GM18499 (cell line): ENCODE measurements at regions not wholly inside any gene's neighbourhood (a gene's known extent, or its start where the extent isn't known, plus 50 kb on each side); places are given as distances from the start of the nearest gene placed in this dataset.
"Not testable (repeated sequence)": the region's sequence is repeated elsewhere in the genome, so short reads cannot be mapped to it uniquely, and the experiment has no call there.

Experiments
- ATAC-seq: cut with Tn5 transposase; IDR thresholded peaks from one replicate; pipeline ENCODE4 v1.9.1; 2021; ENCODE audit warnings: moderate number of reproducible peaks; ENCODE audit not compliant: insufficient read depth, unreplicated experiment

DNA sequence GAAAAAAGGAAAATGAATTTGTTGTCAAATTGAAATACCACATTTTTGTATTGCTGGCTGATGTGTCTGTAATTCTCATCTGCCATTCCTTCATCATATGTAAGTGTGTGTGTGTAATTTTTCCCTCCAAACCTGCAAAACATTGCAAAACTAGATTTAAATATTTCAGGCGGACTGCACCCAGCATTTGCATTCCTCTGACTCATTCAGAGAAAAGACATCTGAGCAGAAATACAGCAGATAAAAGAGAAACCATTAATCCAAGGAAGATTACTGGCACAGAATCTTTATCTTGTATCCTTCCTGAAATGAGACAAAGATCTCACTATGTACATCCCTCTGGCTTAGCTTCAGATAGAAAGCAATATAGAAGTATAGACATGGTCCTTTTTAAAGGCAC lies 275.3 kb downstream of the TMEM38B start:
- no peak for ATAC-seq

DNA sequence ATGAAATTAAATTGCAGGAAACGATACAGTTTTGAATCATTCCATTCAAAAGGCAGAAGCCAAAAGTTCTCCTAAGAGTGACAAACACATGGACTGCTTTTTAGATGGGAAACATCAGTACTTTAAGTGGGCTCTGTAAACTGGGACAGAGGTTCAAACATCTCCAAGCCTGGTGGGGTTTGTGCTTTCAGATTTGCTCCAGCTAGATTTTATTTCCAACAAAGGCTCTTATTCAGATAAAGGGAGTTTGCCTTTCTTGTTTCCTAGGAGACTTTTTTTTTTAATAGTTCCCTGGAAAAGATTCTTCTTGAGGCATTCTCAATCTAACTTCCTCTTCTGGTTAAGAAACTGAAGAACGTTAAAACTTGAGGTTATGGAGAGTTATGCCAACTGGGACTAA lies 277.6 kb downstream of the TMEM38B start:
- no peak for ATAC-seq

DNA sequence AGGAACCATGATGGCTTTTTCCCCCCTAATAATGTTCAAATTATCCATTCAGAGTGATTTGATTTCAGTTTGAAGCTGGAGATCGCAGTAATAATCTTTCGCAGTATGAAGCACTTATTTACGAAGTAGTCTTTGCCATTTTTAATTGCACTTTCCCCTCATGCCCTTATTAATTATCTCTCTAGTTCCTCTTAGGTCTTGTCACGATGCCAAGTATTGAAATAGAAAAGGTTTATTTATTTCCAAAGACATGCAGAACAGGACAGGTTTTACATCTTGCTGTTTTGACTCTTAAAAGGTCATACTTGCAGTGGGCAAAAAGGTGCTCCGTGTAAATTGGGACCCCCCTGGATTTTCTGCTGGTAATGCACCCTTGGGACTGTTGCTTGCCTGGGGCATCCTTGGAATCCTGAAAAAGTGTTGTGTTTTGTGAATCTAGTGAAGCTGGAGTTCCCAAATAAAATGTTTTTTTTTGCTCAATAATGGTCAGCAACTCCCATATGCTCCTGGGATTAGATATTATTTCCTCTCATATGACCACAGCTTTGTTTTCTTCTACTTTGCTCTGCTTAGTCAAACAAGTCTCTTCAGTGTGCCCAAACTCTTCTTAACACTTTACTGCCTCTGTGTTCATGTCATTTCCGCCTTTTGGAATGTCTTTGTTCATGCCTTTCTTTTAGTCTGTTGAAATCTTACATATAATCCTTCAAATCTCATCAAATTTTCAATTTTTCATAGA lies 278.3 kb downstream of the TMEM38B start:
- no peak for ATAC-seq

DNA sequence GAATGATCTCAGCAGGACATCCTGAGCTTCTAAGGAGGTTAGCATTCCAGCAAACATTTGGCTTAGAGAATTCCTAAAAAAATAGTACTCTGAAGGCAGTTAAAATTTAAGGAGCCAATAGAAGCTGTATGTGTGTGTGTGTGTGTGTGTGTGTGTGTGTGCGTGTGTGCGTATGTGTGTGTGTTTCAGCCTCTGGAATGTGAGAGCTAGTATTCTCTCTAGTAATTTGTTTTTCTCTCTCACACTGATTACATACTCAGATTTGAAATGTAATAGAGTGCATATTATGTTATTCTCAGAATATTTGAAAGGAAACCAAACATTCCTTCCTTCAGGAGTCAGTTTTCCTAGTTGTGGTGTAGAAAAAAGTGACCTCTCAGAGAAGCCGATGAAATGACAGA lies 279.6 kb downstream of the TMEM38B start:
- no peak for ATAC-seq

DNA sequence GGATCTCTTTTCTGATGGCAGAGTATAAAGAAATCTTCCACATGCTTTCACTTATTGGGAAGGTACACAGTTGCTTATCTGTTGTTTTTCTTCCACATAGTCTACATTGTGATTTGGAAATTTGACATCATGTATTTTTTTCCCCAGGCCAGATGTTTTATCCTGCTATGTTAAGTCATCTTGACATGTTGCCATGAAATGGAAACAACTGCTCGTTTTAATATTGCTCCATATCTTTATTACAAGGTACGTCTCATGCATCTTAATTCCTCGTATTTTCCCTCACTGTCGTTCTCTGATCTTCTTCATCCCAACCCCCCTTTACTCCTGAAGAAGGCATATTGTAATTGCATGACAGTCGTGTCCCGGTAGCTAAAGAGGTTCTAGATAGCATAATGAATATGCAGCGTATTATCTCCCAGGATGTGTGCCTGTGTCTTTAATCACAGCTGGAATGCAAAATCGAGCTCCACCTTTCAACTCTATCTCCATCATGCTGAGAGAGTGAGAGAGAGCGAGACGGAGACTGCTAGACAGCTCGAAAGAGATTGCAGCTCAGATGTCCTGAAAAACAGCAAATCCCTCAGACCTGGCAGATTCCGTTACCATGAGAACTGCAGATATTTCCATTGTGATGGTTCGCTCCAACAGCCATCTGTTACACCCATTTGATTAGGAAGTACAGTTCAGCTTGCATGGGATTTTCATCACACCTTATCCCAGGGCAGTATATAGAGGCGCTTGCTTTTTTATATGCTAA lies 281.7 kb downstream of the TMEM38B start:
- ATAC-seq = no peak

DNA sequence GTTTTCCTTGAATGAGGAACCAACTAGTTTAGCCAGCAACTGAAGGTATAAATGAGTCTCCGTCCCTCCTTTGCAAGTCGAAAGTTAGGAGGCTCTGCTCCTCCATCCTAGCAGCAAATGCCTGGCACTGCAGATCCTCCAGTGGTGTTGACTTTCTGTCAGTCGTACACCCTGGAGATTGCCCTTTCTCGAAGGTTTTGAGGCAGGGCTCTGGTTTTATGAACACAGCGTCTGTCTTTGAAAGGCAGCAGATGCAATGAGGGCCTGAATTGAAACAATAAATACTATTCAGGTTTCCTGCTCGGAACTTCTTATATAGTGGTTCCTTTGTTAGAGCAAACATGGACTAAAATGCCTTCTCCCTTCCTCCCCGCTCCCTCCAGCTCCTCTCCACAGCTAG lies 284.0 kb downstream of the TMEM38B start:
- no peak for ATAC-seq

DNA sequence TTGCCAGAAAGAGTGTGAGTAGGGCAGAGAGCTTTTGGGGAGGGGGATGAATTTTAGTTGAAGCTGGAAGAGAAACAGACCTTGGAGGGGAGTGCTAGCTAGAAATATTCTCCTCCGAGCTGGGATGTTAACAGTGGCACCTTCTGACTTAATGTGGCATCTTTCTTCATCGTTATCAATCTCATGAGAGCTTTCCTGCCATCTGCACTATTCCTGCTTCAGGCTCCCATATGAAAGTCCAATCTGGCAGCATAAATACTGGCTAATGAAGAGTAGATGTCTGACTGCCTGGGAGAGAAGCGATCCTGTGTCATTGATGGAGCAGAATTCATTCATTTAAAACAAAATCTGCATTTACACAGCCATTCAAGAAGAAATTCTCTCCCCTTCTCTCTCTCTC lies 284.5 kb downstream of the TMEM38B start:
- ATAC-seq = no peak

DNA sequence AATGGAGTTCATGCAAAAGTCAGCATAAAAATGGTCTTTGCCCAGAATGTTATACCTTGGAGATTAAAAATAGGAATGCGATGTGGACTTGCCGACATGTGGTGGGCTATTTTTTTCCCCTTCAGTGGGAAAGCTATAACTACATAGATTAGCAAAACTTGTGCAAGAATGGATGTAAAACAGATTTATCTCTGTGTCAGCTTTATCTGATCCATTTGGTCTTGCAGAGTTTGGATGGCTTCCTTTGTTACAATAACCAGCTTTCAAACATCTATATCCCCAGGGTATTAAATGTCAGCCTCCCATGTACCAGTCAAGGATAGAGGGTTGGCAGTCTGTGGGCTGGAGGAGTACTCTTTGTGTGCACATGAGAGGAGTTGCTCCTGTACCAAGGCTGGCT lies 284.9 kb downstream of the TMEM38B start:
- no peak for ATAC-seq

DNA sequence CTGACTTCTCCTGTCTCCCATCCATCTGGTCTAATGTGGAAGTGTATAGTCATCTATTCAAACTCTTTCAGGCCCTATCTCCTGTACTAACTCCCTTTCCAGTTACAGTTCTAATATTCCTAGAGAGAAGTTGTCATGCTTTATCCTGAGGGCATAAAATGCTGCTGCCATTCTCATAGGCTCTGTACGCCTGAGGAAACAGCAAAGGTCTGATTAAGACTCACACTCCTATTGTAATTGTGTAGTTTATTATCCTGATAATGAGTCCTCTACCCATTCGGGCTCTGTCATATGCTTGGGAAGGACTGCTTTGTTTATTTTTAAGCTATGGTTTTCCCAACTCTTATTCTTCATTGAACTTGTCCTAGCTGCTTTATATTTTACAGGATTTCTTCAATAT lies 290.4 kb downstream of the TMEM38B start:
- no peak for ATAC-seq

DNA sequence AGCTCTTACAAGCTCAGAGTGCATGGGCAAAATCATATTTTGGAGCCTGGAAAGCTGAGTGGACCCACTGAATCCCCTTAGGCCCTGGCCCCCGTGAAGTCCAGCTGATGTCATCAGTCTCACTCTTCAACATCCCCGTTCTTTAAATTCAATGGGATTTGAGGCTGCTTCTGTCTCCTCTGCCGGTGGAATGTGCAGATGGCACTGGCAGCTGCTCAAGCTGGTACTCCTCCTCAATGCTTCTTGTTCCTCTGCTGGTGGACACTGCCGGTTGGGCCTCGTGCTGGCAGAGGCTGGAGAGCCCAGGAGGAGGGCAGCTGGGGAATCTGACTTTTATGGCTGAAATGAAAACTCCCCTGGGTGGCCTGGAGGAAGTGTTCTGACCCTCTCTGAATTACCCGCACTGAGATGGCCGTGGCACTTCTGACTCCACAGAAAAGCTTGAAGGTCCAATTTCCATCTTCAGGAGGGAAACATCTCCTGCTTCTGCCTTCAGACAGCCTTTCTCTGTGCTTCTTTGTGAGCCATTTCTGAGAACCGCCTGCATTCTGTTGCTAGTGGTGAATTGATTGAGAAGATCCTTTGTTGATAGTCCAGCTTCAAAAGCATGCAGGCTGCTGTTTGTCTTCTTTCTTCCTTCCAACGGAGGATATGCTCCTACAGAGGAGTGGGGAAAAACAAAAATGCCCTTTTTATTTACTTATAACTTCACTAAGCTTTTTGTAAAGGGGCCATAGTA lies 298.9 kb downstream of the TMEM38B start:
- no peak for ATAC-seq

DNA sequence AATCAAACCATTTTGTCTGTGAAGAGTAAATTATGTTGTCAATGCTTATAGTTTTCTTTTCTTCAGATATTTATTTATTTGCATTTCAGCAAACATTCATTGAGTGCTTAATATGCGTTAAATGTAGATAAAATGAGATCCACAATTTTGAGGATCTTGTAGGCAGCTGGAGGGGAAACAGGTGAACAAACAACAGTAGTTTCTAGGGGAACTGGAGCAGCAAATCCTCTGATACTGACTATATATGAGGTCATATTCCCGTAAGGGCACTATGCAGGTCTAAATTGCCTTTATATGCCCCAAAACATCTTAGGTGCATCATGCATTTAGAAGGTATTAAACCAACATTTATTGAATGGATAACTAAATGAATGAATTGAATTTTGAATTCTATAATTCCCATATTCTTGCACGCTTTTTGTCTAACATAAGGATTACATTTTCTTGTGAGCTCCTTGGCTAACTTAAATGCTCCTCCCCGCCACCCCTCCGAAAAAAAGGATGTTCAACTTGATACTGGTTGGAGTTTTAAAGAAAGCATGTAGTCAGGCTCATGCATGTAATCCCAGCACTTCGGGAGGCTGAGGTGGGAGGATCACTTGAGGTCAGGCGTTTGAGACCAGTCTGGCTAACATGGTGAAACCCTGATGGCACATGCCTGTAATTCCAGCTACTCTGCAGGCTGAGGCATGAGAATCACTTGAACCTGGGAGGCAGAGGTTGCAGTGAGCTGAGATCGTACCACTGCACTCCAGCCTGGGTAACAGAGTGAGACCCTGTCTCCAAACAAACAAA lies 299.8 kb downstream of the TMEM38B start:
- no peak for ATAC-seq

DNA sequence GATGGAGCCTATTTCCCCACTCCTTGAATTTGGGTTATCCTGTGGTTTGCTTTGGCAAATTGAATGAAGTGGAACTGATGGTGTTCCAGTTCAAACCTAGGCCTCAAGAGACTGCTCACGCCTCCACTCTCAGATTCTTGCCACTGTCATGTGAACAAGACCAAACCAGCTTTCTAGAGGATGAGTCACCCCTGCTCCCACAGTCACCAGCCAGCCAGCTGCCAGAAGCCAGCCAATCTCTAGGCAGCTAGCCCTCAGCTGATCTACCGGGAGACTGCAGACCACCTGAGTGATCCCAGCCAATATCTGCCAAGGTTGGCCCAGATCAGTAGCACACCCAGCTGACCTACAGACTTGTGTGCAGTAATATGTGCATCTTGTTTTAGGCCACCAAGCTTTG lies 300.6 kb downstream of the TMEM38B start:
- ATAC-seq = no peak

DNA sequence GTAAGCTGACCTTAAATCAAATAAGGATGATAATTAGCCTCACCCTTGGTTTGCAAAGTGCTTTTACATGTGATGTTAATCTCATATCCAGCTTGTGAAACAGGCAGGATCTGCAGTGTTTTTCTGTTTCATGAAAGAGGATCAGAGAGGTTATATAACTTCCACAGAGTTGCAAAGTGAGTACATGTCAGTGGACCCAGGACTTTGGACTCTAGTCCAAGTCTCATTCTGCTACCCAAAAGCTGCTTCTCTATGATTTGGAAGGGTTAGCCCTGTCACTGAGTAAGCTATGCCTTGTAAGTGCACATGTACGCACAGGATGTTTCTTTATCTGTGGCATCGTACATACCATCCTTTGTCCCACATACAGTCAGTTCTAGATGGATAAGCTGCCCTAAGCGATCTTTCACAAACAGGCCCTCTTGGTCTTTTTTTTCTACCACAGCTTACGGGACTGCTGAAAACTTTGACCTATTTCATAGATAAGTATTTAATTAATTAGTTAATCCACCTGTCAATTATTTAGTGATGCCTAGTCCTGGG lies 322.9 kb downstream of the TMEM38B start:
- ATAC-seq = no peak

DNA sequence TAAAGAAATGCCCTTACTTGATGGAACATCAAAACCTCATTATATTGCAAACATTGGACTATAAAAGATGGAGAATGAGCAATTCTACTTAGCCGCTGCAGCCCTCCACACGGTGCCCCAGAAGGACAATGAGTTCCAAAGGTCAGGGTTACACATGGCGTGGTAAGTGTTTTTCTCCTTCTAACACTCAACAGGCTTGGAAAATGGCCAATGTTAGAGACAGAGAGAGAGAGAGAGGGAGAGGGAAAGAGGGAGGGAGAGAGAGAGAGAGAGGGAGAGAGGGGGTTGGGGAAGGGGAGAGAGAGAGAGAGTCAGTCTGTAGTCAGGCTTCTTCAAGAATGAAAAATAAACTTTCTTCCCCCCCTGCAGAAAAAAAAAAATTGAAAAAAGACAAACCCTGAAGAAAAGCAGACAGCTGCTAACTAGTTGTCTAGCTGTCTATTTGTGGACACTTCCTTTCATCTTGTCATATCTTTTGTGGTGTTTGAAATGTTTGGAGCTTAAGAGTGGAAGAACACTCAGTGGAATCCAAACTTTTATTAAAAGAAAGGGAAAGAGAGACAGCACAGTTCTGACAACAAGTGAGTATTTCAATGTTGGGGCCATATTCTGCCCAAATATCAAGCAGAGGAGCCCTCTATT lies 324.8 kb downstream of the TMEM38B start:
- ATAC-seq = no peak

DNA sequence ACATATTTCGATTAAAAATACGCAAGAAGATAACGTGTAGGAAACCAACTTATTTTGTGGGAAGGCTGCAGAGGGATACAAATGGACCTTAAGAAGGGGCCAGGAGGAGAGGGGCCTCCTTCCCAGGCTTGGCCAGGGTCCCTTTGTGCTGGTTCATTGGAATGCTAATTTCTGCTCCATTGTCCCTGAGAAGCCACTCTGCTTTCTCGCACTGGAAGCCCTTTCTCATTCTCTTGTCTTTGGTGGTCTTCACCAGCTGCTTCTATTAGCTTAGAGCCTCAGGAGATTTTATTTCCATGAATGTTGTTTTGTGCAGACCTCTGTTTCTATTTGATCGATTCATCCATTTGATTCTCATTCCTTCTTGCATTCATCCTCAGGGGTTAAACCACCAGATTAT lies 325.4 kb downstream of the TMEM38B start:
- ATAC-seq = no peak

DNA sequence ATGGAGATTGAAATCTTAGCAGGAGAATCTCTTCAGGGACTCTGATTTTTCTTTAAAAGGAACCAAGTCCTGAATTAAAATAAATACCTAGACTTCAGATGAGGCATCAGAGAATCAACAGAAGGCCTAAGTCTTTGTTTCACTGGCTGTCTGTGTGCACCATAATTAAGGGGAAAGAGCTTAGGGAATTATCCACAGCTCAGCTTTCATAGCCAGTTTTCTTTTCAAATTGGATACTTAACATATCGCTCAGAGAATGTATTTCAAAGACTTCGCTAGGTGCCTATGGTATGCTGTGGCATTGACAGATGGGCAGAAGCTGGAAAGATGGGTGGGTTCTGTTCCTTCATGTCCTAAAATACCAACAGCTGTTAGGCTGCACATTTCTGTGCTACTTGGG lies 325.8 kb downstream of the TMEM38B start:
- no peak for ATAC-seq

DNA sequence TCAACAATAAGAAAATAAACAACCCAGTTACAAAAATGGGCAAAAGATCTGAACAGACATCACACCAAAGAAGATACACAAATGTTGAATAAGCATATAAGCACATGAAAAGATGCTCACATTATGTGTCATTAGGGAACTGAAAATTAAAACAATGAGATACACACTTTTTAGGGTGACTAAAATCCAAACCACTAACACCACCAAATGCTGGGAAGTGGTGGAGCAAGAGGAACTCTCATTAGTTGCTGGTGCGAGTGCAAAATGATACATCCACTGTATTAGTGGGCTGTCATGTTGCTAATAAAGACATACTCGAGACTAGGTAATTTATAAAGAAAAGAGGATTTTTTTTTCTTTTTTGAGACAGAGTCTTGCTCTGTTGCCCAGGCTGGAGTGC lies 329.1 kb downstream of the TMEM38B start:
- ATAC-seq = no peak

DNA sequence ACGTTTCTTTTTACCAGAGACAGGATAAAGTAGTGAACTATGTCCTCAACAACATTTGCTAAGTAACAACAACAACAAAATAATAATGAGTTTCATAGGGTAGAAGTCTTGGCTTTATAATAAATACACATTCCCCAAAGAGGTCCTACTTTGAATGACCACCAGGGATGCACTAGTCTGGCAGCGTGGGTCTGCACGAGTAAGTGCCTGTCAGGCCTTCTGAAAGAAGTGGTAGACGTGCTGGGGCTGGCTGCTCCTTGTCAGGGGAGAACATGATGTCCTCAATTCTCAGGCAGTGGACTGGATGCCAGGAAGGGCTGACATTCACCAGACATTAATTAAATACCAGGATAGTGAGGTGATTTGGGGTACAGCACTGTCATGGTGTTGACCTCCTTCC lies 331.1 kb downstream of the TMEM38B start:
- no peak for ATAC-seq

DNA sequence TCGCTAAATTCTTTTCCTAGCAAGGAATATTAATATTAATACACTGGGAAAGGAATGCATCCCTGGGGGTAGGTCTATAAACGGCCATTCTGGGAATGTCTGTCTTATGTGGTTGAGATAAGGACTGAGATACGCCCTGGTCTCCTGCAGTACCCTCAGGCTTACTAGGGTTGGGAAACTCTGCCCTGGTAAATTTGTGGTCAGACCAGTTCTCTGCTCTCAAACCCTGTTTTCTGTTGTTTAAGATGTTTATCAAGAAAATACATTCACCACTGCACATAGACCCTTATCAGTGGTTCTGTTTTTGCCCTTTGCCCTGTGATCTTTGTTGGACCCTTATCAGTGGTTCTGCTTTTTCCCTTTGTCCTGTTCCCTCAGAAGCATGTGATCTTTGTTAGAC lies 335.8 kb downstream of the TMEM38B start:
- ATAC-seq = not testable (repeated sequence)

DNA sequence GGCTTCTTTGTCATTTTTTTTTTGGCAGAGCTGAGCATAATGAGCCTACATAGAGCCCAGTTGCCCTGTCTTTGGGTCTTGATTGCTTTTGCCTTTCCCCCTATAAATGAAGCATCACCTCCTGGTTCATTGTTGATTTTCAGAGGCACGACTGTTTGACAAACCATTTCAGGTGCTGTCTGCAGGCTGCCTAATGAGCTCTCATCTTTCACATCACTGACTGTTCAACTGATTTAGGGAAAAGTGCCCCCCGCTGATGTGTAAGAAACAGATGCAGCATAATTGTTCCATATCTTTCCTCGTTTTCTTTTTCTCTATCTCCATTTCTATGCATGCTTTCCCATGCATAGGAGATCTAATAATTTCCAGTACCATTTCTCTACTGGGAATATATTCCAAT lies 338.6 kb downstream of the TMEM38B start:
- ATAC-seq = no peak
